ENCODE measurements at regions not wholly inside any gene's neighbourhood (a gene's known extent, or its start where the extent isn't known, plus 50 kb on each side); places are given as distances from the start of the nearest gene placed in this dataset.

GRCh38 chr10:133035952-133036351 lies 51.8 kb upstream of the ADGRA1 start:
- 57 to 69% (median 61%) methylated on average over 10 of the region's 10 CpGs for WGBS, 5 donors
- no peak for TF ChIP-seq POLR2AphosphoS5 (IDR thresholded peaks at IDR 0.05)
- no peak for TF ChIP-seq POLR2A (IDR thresholded peaks at IDR 0.05)
- no peak for TF ChIP-seq CTCF (IDR thresholded peaks at IDR 0.05 in 8 of 11, conservative IDR thresholded peaks at IDR 0.05 in 3 of 11)
- no peak overlapping the region for H3K27ac ChIP-seq
- no peak overlapping the region for H3K4me3 ChIP-seq
- intact Hi-C loops (cut with DNase I; ENCODE audit: low total_unique reads): no loop called here
- DNase-seq: no peak
- H3K36me3 ChIP-seq: no peaks in the 10 kb centered on the region
- no peaks in the 10 kb centered on the region for H3K9me3 ChIP-seq
- H3K4me1 ChIP-seq: no peaks in the 10 kb centered on the region
- H3K27me3 ChIP-seq (replicated peaks in 1 of 7): peaks cover 0 to 49% (median 8%) of the 10 kb centered on the region in 7 donors

GRCh38 chr10:133034762-133035161 lies 53.0 kb upstream of the ADGRA1 start:
- H3K36me3 ChIP-seq: no peaks in the 10 kb centered on the region
- no peaks in the 10 kb centered on the region for H3K9me3 ChIP-seq
- no peak overlapping the region for H3K27ac ChIP-seq
- intact Hi-C loops (cut with DNase I; ENCODE audit: low total_unique reads): no loop called here
- H3K4me1 ChIP-seq: no peaks in the 10 kb centered on the region
- peaks cover 0 to 48% (median 4%) of the 10 kb centered on the region in 7 donors for H3K27me3 ChIP-seq (replicated peaks in 1 of 7)
- no peak overlapping the region for H3K4me3 ChIP-seq
- DNase-seq: no peak
- WGBS, 5 donors: 64 to 81% (median 74%) methylated on average over 10 of the region's 10 CpGs
- TF ChIP-seq POLR2AphosphoS5 (IDR thresholded peaks at IDR 0.05) (no peak), POLR2A (IDR thresholded peaks at IDR 0.05) (no peak), CTCF (IDR thresholded peaks at IDR 0.05 in 8 of 11, conservative IDR thresholded peaks at IDR 0.05 in 3 of 11) (no peak)

- intact Hi-C loops (cut with DNase I; ENCODE audit: low total_unique reads): no loop called here
- H3K9me3 ChIP-seq: no peaks in the 10 kb centered on the region
- 77 to 92% (median 87%) methylated on average over 10 of the region's 10 CpGs for WGBS, 5 donors
- no peak overlapping the region for H3K27ac ChIP-seq
- H3K4me3 ChIP-seq: no peak overlapping the region
- no peak for DNase-seq
- H3K27me3 ChIP-seq (replicated peaks in 1 of 7): peaks cover 0 to 48% (median 1%) of the 10 kb centered on the region in 7 donors
- TF ChIP-seq POLR2A (IDR thresholded peaks at IDR 0.05) (no peak), CTCF (IDR thresholded peaks at IDR 0.05 in 8 of 11, conservative IDR thresholded peaks at IDR 0.05 in 3 of 11) (no peak), POLR2AphosphoS5 (IDR thresholded peaks at IDR 0.05) (no peak)
- H3K36me3 ChIP-seq: no peaks in the 10 kb centered on the region
- peaks cover 0 to 5% (median 0%) of the 10 kb centered on the region in 6 donors for H3K4me1 ChIP-seq
These were observed 53.6 kb upstream of the ADGRA1 start for GRCh38 chr10:133034092-133034491.

GRCh38 chr10:133033742-133034048 lies 54.0 kb upstream of the ADGRA1 start:
- H3K36me3 ChIP-seq: no peaks in the 10 kb centered on the region
- intact Hi-C loops (cut with DNase I; ENCODE audit: low total_unique reads): no loop called here
- no peak overlapping the region for H3K4me3 ChIP-seq
- H3K9me3 ChIP-seq: no peaks in the 10 kb centered on the region
- TF ChIP-seq POLR2AphosphoS5 (IDR thresholded peaks at IDR 0.05) (no peak), POLR2A (IDR thresholded peaks at IDR 0.05) (no peak), CTCF (IDR thresholded peaks at IDR 0.05 in 8 of 11, conservative IDR thresholded peaks at IDR 0.05 in 3 of 11) (no peak)
- peaks cover 0 to 48% (median 5%) of the 10 kb centered on the region in 7 donors for H3K27me3 ChIP-seq (replicated peaks in 1 of 7)
- no peak for DNase-seq
- 84 to 89% (median 87%) methylated on average over 11 of the region's 11 CpGs for WGBS, 5 donors
- peaks cover 0 to 6% (median 0%) of the 10 kb centered on the region in 6 donors for H3K4me1 ChIP-seq
- H3K27ac ChIP-seq: no peak overlapping the region

Data from spleen (tissue), 11 donors.